HepG2 (cell line): ENCODE measurements at regions not wholly inside any gene's neighbourhood (a gene's known extent, or its start where the extent isn't known, plus 50 kb on each side); places are given as distances from the start of the nearest gene placed in this dataset.
A peak's percentile ranks its signal among the peaks of the same experiment; 100 is the strongest.

Source experiments
- ATAC-seq: fragments of 200-7000 bp; cut with Tn5 transposase; 3 replicates; pipeline ENCODE4 v1.9.1; 2020; ENCODE audit warnings: mild to moderate bottlenecking, moderate library complexity
- BruUV-seq: library from RNA; stranded (reverse); fragments of 400-500 nt; replicated peaks from 2 replicates; lab custom pipeline; 2021; lab: Mats Ljungman, UMichigan
- CTCF ChIA-PET: fragments of 300-600 bp; formaldehyde crosslinking; extraction: SDS; loops from one replicate; lab custom pipeline; 2021; ENCODE audit warnings: low total read pairs, inconsistent platforms, low intra/inter-chr PET ratio; lab: Yijun Ruan, JAX
- POLR2A ChIA-PET: fragments of 350-600 bp; sonication (Branson Sonifier 250); formaldehyde crosslinking; loops from one replicate; lab custom pipeline; 2020; ENCODE audit warnings: antibody characterized with exemption, inconsistent platforms; lab: Yijun Ruan, JAX
- DNase-seq: peaks from one replicate; pipeline ENCODE4 v3.0.0-alpha.2; 2015; ENCODE audit warnings: low spot score
- FAIRE-seq: peaks from 3 replicates; lab custom pipeline; 2011; peaks lifted over from hg19 to GRCh38; lab: Jason Lieb, UNC
- H2AFZ ChIP-seq: one replicate; pipeline ENCODE4 v1.6.1; 2011; ENCODE audit warnings: low read length, inconsistent platforms
- H3K27ac ChIP-seq: fragments of 300-600 bp; 3 replicates; pipeline ENCODE4 v1.8.0; 2011; ENCODE audit warnings: mixed run types, mild to moderate bottlenecking, mixed read lengths, low read length, inconsistent platforms; ENCODE audit not compliant: insufficient read depth; ENCODE audit errors: extremely low read length
- H3K27me3 ChIP-seq, 2 experiments: fragments of 200-600 bp in 1 of 2; 2 replicates in 1 of 2; 3 replicates in 1 of 2; pipeline versions ENCODE4 v1.6.0 to v1.8.0; 2011; ENCODE audit warnings: low read length in 2 of 2, mild to moderate bottlenecking in 2 of 2, moderate library complexity in 2 of 2, inconsistent platforms in 1 of 2; ENCODE audit not compliant: insufficient read depth in 2 of 2, control insufficient read depth in 1 of 2
- H3K36me3 ChIP-seq, 2 experiments: fragments of 200-600 bp in 1 of 2; replicated peaks in 1 of 2; 2 replicates in 1 of 2; 3 replicates in 1 of 2; pipeline versions ENCODE4 v1.5.1 to v1.8.0; 2011; ENCODE audit warnings: low read length in 2 of 2, inconsistent platforms in 1 of 2; ENCODE audit not compliant: insufficient read depth in 2 of 2, control insufficient read depth in 1 of 2
- H3K4me1 ChIP-seq: 2 replicates; pipeline ENCODE4 v1.5.1; 2012; ENCODE audit warnings: low read length, inconsistent platforms; ENCODE audit not compliant: insufficient read depth
- H3K4me2 ChIP-seq: 2 replicates; pipeline ENCODE4 v1.6.0; 2011; ENCODE audit warnings: low read depth, low read length, inconsistent platforms
- H3K4me3 ChIP-seq, 3 experiments: fragments of 200-600 bp in 1 of 3; sonication (generic), shearing (Covaris generic) in 1 of 3; replicated peaks in 1 of 3; 2 replicates each; pipeline ENCODE4 v1.5.1; 2011 to 2016; ENCODE audit warnings: low read length in 3 of 3, inconsistent platforms in 2 of 3, low read depth in 2 of 3, mild to moderate bottlenecking in 2 of 3, control low read depth in 1 of 3, mixed read lengths in 1 of 3; ENCODE audit not compliant: insufficient read depth in 1 of 3
- H3K79me2 ChIP-seq: one replicate; pipeline ENCODE4 v1.6.1; 2011; ENCODE audit warnings: low read length, inconsistent platforms; ENCODE audit not compliant: insufficient read depth
- H3K9ac ChIP-seq: 2 replicates; pipeline ENCODE4 v1.6.0; 2011; ENCODE audit warnings: mild to moderate bottlenecking, low read depth, low read length, inconsistent platforms; ENCODE audit not compliant: insufficient read depth
- H3K9me3 ChIP-seq: 2 replicates; pipeline ENCODE4 v1.5.1; 2012; ENCODE audit warnings: mild to moderate bottlenecking, low read length
- H4K20me1 ChIP-seq: 2 replicates; pipeline ENCODE4 v1.6.0; 2011; ENCODE audit warnings: inconsistent platforms, mild to moderate bottlenecking, low read length, moderate library complexity; ENCODE audit not compliant: insufficient read depth
- GABPA ChIP-seq, 2 experiments: IDR thresholded peaks; 2 replicates each; pipeline ENCODE4 v1.6.1; 2011 to 2016; ENCODE audit warnings: low read depth in 2 of 2, low read length in 1 of 2, missing biosample characterization in 1 of 2, missing genetic modification characterization in 1 of 2
- HMGA1 ChIP-seq: sonication (generic); formaldehyde crosslinking; conservative IDR thresholded peaks from 2 replicates; pipeline ENCODE4 v1.4.0; 2020; ENCODE audit warnings: missing genetic modification reagents
- MEIS1 ChIP-seq: sonication (generic); formaldehyde crosslinking; IDR thresholded peaks from 2 replicates; pipeline ENCODE4 v1.9.0; 2021; ENCODE audit warnings: mild to moderate bottlenecking, missing genetic modification reagents, moderate library complexity, borderline replicate concordance
- TCF12 ChIP-seq, 2 experiments: fragments of 450-650 bp in 1 of 2; sonication (generic) in 1 of 2; formaldehyde crosslinking in 1 of 2; IDR thresholded peaks; 2 replicates each; pipeline versions ENCODE4 v1.6.1 to v1.8.0; 2017 to 2022; ENCODE audit warnings: antibody characterized with exemption in 1 of 2, mild to moderate bottlenecking in 1 of 2, missing genetic modification reagents in 1 of 2, moderate library complexity in 1 of 2
- ZNF225 ChIP-seq: sonication (generic); formaldehyde crosslinking; IDR thresholded peaks from 2 replicates; pipeline ENCODE4 v1.4.0; 2020; ENCODE audit warnings: mild to moderate bottlenecking, missing genetic modification reagents
- ZNF264 ChIP-seq: sonication (generic); formaldehyde crosslinking; IDR thresholded peaks from 2 replicates; pipeline ENCODE4 v1.4.0; 2020; ENCODE audit warnings: missing genetic modification reagents
- WGBS: methylation state at CpG from one replicate; pipeline ENCODE4 v1.1.6; 2017; ENCODE audit warnings: low lambda C conversion rate; 5-methylcytosine and 5-hydroxymethylcytosine counted together
- in situ Hi-C: cut with HindIII; loops from 2 replicates; pipeline ENCODE4 v1.10.0; 2017; ENCODE audit warnings: low pct_unique_long_range_greater_than_20kb; ENCODE audit not compliant: extremely low pct_ligation_motif_present
- intact Hi-C: fragments of 100-400 bp; cut with micrococcal nuclease; formaldehyde crosslinking; loops from one replicate; pipeline ENCODE4 v1.10.0; 2022; ENCODE audit not compliant: unreplicated experiment
- TF ChIP-seq, protein P1 (sequence below): sonication (generic); formaldehyde crosslinking; IDR thresholded peaks from 2 replicates; pipeline ENCODE4 v1.4.0; 2020; ENCODE audit warnings: missing genetic modification reagents, borderline replicate concordance
- TF ChIP-seq, protein P2 (sequence below): sonication (generic); formaldehyde crosslinking; IDR thresholded peaks from 2 replicates; pipeline ENCODE4 v1.4.0; 2020; ENCODE audit warnings: missing genetic modification reagents, low read depth, mild to moderate bottlenecking, borderline replicate concordance
- TF ChIP-seq, protein P3 (sequence below), 2 experiments: fragments of 450-650 bp in 1 of 2; sonication (generic) in 1 of 2; formaldehyde crosslinking in 1 of 2; IDR thresholded peaks; 2 replicates each; pipeline versions ENCODE4 v1.6.1 to v1.8.0; 2016 to 2022; ENCODE audit warnings: antibody characterized with exemption in 1 of 2, mild to moderate bottlenecking in 1 of 2, missing genetic modification reagents in 1 of 2

GRCh38 chr4:155543126-155543765 is 123.4 kb upstream of the GUCY1A1 start (continued):
- TF ChIP-seq, protein P1, sequence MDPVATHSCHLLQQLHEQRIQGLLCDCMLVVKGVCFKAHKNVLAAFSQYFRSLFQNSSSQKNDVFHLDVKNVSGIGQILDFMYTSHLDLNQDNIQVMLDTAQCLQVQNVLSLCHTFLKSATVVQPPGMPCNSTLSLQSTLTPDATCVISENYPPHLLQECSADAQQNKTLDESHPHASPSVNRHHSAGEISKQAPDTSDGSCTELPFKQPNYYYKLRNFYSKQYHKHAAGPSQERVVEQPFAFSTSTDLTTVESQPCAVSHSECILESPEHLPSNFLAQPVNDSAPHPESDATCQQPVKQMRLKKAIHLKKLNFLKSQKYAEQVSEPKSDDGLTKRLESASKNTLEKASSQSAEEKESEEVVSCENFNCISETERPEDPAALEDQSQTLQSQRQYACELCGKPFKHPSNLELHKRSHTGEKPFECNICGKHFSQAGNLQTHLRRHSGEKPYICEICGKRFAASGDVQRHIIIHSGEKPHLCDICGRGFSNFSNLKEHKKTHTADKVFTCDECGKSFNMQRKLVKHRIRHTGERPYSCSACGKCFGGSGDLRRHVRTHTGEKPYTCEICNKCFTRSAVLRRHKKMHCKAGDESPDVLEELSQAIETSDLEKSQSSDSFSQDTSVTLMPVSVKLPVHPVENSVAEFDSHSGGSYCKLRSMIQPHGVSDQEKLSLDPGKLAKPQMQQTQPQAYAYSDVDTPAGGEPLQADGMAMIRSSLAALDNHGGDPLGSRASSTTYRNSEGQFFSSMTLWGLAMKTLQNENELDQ = no peak
- TF ChIP-seq GABPA (IDR thresholded peaks at IDR 0.05; ENCODE audit: low read depth, low read length) = no peak
- TF ChIP-seq GABPA (CRISPR knock-in tag; IDR thresholded peaks at IDR 0.05; ENCODE audit: low read depth) = no peak
- no peak for TF ChIP-seq MEIS1 (CRISPR knock-in tag)
- TF ChIP-seq, protein P2, sequence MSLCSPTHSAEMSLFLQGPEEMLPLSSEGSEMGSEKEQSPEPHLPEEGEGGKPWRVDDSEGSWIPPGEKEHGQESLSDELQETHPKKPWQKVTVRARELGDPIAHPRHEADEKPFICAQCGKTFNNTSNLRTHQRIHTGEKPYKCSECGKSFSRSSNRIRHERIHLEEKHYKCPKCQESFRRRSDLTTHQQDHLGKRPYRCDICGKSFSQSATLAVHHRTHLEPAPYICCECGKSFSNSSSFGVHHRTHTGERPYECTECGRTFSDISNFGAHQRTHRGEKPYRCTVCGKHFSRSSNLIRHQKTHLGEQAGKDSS (CRISPR knock-in tag) = no peak
- TF ChIP-seq ZNF264 (CRISPR knock-in tag) = no peak
- no peak for TF ChIP-seq TCF12 (IDR thresholded peaks at IDR 0.05)
- no peak for TF ChIP-seq TCF12 (CRISPR knock-in tag; IDR thresholded peaks at IDR 0.05)
- TF ChIP-seq, all 625 proteins: peak for 0

GRCh38 chr4:155542415-155542814 is 124.2 kb upstream of the GUCY1A1 start:
- Histone ChIP-seq H3K4me1 (no peaks in the 10 kb centered on the region), H3K36me3 (no peaks in the 10 kb centered on the region), H3K9me3 (no peaks in the 10 kb centered on the region), H3K4me2 (no peak overlapping the region), H3K79me2 (no peaks in the 10 kb centered on the region), H2AFZ (no peak overlapping the region), H3K4me3 (no peak overlapping the region), H4K20me1 (no peaks in the 10 kb centered on the region), H3K9ac (no peak overlapping the region), H3K27ac (no peak overlapping the region), H3K27me3 (no peaks in the 10 kb centered on the region)
- CTCF ChIA-PET = no interaction called here
- DNase-seq (no peak), ATAC-seq (no peak), FAIRE-seq (no peak)
- POLR2A ChIA-PET = no interaction called here
- in situ Hi-C loops = no loop called here
- WGBS = 0% methylated on average over 3 of the region's 3 CpGs
- no TSS peak for BruUV-seq
- intact Hi-C loops = no loop called here
- TF ChIP-seq HMGA1 (CRISPR knock-in tag) (no peak), ZNF225 (CRISPR knock-in tag) (no peak)
- TF ChIP-seq, protein P3, sequence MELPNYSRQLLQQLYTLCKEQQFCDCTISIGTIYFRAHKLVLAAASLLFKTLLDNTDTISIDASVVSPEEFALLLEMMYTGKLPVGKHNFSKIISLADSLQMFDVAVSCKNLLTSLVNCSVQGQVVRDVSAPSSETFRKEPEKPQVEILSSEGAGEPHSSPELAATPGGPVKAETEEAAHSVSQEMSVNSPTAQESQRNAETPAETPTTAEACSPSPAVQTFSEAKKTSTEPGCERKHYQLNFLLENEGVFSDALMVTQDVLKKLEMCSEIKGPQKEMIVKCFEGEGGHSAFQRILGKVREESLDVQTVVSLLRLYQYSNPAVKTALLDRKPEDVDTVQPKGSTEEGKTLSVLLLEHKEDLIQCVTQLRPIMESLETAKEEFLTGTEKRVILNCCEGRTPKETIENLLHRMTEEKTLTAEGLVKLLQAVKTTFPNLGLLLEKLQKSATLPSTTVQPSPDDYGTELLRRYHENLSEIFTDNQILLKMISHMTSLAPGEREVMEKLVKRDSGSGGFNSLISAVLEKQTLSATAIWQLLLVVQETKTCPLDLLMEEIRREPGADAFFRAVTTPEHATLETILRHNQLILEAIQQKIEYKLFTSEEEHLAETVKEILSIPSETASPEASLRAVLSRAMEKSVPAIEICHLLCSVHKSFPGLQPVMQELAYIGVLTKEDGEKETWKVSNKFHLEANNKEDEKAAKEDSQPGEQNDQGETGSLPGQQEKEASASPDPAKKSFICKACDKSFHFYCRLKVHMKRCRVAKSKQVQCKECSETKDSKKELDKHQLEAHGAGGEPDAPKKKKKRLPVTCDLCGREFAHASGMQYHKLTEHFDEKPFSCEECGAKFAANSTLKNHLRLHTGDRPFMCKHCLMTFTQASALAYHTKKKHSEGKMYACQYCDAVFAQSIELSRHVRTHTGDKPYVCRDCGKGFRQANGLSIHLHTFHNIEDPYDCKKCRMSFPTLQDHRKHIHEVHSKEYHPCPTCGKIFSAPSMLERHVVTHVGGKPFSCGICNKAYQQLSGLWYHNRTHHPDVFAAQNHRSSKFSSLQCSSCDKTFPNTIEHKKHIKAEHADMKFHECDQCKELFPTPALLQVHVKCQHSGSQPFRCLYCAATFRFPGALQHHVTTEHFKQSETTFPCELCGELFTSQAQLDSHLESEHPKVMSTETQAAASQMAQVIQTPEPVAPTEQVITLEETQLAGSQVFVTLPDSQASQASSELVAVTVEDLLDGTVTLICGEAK (IDR thresholded peaks at IDR 0.05) = peak; percentile 79
- TF ChIP-seq, protein P3 (CRISPR knock-in tag; IDR thresholded peaks at IDR 0.05) = no peak
